ENCODE measurements at regions not wholly inside any gene's neighbourhood (a gene's known extent, or its start where the extent isn't known, plus 50 kb on each side); places are given as distances from the start of the nearest gene placed in this dataset.

GRCh38 chr7:13044309-13044708 lies 356.9 kb downstream of the ARL4A start:
- H3K27me3 Mint-ChIP-seq = peaks cover 20% of the 10 kb centered on the region
- Histone ChIP-seq H3K27me3 (replicated peaks in 1 of 4; ENCODE audit: control extremely low read depth in 1 of 4, control insufficient read depth in 3 of 4, insufficient read depth in 4 of 4, low read length in 3 of 4) (peaks cover 0 to 4% (median 0%) of the 10 kb centered on the region in 4 experiments), H4K20me1 (ENCODE audit: control insufficient read depth, insufficient read depth, low read length, poor library complexity, severe bottlenecking) (no peaks in the 10 kb centered on the region), H3K36me3 (replicated peaks in 1 of 2; ENCODE audit: control extremely low read depth in 1 of 2, control insufficient read depth in 1 of 2, extremely low read depth in 1 of 2, insufficient read depth in 2 of 2, low read length in 1 of 2) (no peaks in the 10 kb centered on the region), H3K79me2 (ENCODE audit: control insufficient read depth, insufficient read depth, low read length) (no peaks in the 10 kb centered on the region), H3K27ac (ENCODE audit: low read length in 2 of 2) (no peak overlapping the region), H2AFZ (ENCODE audit: insufficient read depth, low read depth, low read length, poor library complexity, severe bottlenecking) (no peak overlapping the region), H3K4me1 (ENCODE audit: control insufficient read depth in 2 of 2, insufficient read depth in 2 of 2, low read length in 2 of 2) (no peaks in the 10 kb centered on the region), H3K9me3 (ENCODE audit: control extremely low read depth in 1 of 3, control insufficient read depth in 2 of 3, insufficient read depth in 1 of 3, low read length in 2 of 3) (no peaks in the 10 kb centered on the region), H3K4me2 (replicated peaks; ENCODE audit: low read depth, low read length, poor library complexity, severe bottlenecking) (no peak overlapping the region), H3K9ac (ENCODE audit: low read length) (no peak overlapping the region), H3K4me3 (ENCODE audit: control extremely low read depth in 1 of 5, extremely low read depth in 1 of 5, insufficient read depth in 1 of 5, low read depth in 2 of 5, low read length in 4 of 5) (no peak overlapping the region)
- no peaks in the 10 kb centered on the region for H3K4me1 Mint-ChIP-seq
- intact Hi-C loops (cut with micrococcal nuclease) = no loop called here
- no peak overlapping the region for H3K27ac Mint-ChIP-seq
- no peaks in the 10 kb centered on the region for H3K9me3 Mint-ChIP-seq (ENCODE audit: insufficient read depth)
- TF ChIP-seq EZH2 (IDR thresholded peaks at IDR 0.05; ENCODE audit: borderline replicate concordance, insufficient read depth, low read depth, low read length, poor library complexity, severe bottlenecking) (no peak), CTCF (IDR thresholded peaks at IDR 0.05) (no peak)
- WGBS (ENCODE audit: insufficient coverage) = 77% methylated on average over 2 of the region's 2 CpGs
- ChIA-PET CTCF (interaction anchor here (1.7 kb wide), 1 partner anchor 357 kb away, joined by 3 read pairs; the partner anchor contains the start of gene ARL4A), POLR2A (no interaction called here)
- H3K4me3 Mint-ChIP-seq = no peak overlapping the region
- no peak for DNase-seq
- ATAC-seq (ENCODE audit: low read depth) = no peak

- WGBS (ENCODE audit: insufficient coverage) = no CpG with 5 or more reads among the region's 4 CpGs
- intact Hi-C loops (cut with micrococcal nuclease) = no loop called here
- H3K4me3 Mint-ChIP-seq = no peak overlapping the region
- Histone ChIP-seq H3K79me2 (ENCODE audit: control insufficient read depth, insufficient read depth, low read length) (no peaks in the 10 kb centered on the region), H3K9ac (ENCODE audit: low read length) (no peak overlapping the region), H3K4me1 (ENCODE audit: control insufficient read depth in 2 of 2, insufficient read depth in 2 of 2, low read length in 2 of 2) (no peaks in the 10 kb centered on the region), H3K27ac (ENCODE audit: low read length in 2 of 2) (no peak overlapping the region), H3K9me3 (ENCODE audit: control extremely low read depth in 1 of 3, control insufficient read depth in 2 of 3, insufficient read depth in 1 of 3, low read length in 2 of 3) (no peaks in the 10 kb centered on the region), H3K4me2 (replicated peaks; ENCODE audit: low read depth, low read length, poor library complexity, severe bottlenecking) (no peak overlapping the region), H4K20me1 (ENCODE audit: control insufficient read depth, insufficient read depth, low read length, poor library complexity, severe bottlenecking) (no peaks in the 10 kb centered on the region), H3K36me3 (replicated peaks in 1 of 2; ENCODE audit: control extremely low read depth in 1 of 2, control insufficient read depth in 1 of 2, extremely low read depth in 1 of 2, insufficient read depth in 2 of 2, low read length in 1 of 2) (no peaks in the 10 kb centered on the region), H3K4me3 (ENCODE audit: control extremely low read depth in 1 of 5, extremely low read depth in 1 of 5, insufficient read depth in 1 of 5, low read depth in 2 of 5, low read length in 4 of 5) (no peak overlapping the region), H2AFZ (ENCODE audit: insufficient read depth, low read depth, low read length, poor library complexity, severe bottlenecking) (no peak overlapping the region), H3K27me3 (replicated peaks in 1 of 4; ENCODE audit: control extremely low read depth in 1 of 4, control insufficient read depth in 3 of 4, insufficient read depth in 4 of 4, low read length in 3 of 4) (peaks cover 0 to 4% (median 0%) of the 10 kb centered on the region in 4 experiments)
- CTCF ChIA-PET = interaction anchor here (1.0 kb wide), 1 partner anchor 46 kb away, joined by 3 read pairs; no protein-coding TSS in a partner anchor
- no peak for ATAC-seq (ENCODE audit: low read depth)
- POLR2A ChIA-PET = interaction anchor here (0.5 kb wide), 1 partner anchor 18 kb away, joined by 4 read pairs; no protein-coding TSS in a partner anchor
- H3K27ac Mint-ChIP-seq = no peak overlapping the region
- no peaks in the 10 kb centered on the region for H3K4me1 Mint-ChIP-seq
- TF ChIP-seq CTCF (IDR thresholded peaks at IDR 0.05) (no peak), EZH2 (IDR thresholded peaks at IDR 0.05; ENCODE audit: borderline replicate concordance, insufficient read depth, low read depth, low read length, poor library complexity, severe bottlenecking) (no peak)
- peaks cover 15% of the 10 kb centered on the region for H3K27me3 Mint-ChIP-seq
- H3K9me3 Mint-ChIP-seq (ENCODE audit: insufficient read depth) = no peaks in the 10 kb centered on the region
- DNase-seq = peak; percentile 6
Observed at GRCh38 chr7:13047061-13047460, 359.6 kb downstream of the ARL4A start.
